ENCODE measurements at regions not wholly inside any gene's neighbourhood (a gene's known extent, or its start where the extent isn't known, plus 50 kb on each side); places are given as distances from the start of the nearest gene placed in this dataset.

DNA sequence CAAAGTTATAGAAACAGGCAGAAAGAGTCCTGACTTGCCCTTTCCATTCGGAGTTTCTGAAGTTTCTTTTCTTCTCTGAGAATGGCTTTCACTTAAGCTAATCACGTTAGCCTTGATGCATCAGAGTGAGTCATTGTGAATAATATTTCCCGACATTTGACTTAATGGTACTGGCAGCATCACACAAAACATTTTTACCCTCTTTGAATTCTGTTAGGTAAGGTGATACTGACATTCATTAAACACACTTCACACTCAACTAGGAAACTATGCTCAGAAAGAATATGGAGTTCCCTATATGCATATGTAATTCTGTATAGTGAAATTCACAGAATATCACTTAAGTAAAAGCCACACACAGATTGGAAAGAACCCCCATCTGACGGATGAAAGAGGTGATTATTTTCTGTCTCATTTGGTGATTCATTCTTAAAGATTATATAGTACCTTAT lies 120.8 kb upstream of the ARHGAP20 start:
- ChIA-PET CTCF (no interaction called here), POLR2A (no interaction called here)
- Histone ChIP-seq H3K27me3 (ENCODE audit: control insufficient read depth, insufficient read depth, low read length) (peaks cover 5% of the 10 kb centered on the region; the same call in 1 of the 2 replicates), H3K4me1 (ENCODE audit: control insufficient read depth, insufficient read depth, low read length) (no peaks in the 10 kb centered on the region), H3K4me3 (ENCODE audit: low read depth in 2 of 2, low read length in 2 of 2) (no peak overlapping the region), H3K27ac (ENCODE audit: low read length) (no peak overlapping the region), H3K9me3 (ENCODE audit: control insufficient read depth, insufficient read depth, low read depth, low read length) (no peaks in the 10 kb centered on the region), H3K36me3 (ENCODE audit: control insufficient read depth, insufficient read depth, low read length) (no peaks in the 10 kb centered on the region)
- intact Hi-C loops (cut with micrococcal nuclease; ENCODE audit: unreplicated experiment) (no loop called here), in situ Hi-C loops (cut with HindIII; ENCODE audit: low pct_unique_long_range_greater_than_20kb, low sequenced_read_pairs) (no loop called here)
- DNase-seq (ENCODE audit: low read depth, low spot score) = no peak
- no TSS peak for BruUV-seq (replicated peaks)
- TF ChIP-seq POLR2AphosphoS5 (IDR thresholded peaks at IDR 0.05; ENCODE audit: low read depth, low read length) (no peak), CTCF (IDR thresholded peaks at IDR 0.05) (no peak), SIN3A (IDR thresholded peaks at IDR 0.05; ENCODE audit: borderline replicate concordance, insufficient read depth, low read depth, low read length) (no peak), TCF7L2 (IDR thresholded peaks at IDR 0.05; ENCODE audit: low read depth, low read length) (no peak)
- TF ChIP-seq, protein P1, sequence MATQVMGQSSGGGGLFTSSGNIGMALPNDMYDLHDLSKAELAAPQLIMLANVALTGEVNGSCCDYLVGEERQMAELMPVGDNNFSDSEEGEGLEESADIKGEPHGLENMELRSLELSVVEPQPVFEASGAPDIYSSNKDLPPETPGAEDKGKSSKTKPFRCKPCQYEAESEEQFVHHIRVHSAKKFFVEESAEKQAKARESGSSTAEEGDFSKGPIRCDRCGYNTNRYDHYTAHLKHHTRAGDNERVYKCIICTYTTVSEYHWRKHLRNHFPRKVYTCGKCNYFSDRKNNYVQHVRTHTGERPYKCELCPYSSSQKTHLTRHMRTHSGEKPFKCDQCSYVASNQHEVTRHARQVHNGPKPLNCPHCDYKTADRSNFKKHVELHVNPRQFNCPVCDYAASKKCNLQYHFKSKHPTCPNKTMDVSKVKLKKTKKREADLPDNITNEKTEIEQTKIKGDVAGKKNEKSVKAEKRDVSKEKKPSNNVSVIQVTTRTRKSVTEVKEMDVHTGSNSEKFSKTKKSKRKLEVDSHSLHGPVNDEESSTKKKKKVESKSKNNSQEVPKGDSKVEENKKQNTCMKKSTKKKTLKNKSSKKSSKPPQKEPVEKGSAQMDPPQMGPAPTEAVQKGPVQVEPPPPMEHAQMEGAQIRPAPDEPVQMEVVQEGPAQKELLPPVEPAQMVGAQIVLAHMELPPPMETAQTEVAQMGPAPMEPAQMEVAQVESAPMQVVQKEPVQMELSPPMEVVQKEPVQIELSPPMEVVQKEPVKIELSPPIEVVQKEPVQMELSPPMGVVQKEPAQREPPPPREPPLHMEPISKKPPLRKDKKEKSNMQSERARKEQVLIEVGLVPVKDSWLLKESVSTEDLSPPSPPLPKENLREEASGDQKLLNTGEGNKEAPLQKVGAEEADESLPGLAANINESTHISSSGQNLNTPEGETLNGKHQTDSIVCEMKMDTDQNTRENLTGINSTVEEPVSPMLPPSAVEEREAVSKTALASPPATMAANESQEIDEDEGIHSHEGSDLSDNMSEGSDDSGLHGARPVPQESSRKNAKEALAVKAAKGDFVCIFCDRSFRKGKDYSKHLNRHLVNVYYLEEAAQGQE (IDR thresholded peaks at IDR 0.05; ENCODE audit: insufficient read depth in 1 of 2, low read depth in 2 of 2, low read length in 1 of 2) = no peak
- ATAC-seq = no peak

DNA sequence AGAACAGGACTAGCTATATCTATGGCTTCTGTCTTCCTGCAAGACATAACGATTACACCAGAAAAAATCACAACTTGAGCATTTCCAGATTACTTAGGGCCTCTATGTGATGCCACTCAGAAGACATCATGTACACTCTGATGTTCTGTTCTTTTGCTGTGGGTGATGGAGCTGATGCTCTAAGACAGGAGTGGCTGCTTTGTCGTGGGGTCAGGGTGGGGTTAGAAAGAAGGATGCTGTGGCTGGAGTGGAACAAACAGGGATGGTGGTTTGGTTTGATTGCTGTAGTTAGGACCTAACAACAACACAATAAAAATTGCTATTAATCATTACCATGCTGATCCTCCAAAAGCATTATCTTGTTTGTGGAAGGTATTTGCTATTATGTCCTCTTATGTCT lies 120.3 kb upstream of the ARHGAP20 start:
- H3K9me3 ChIP-seq (ENCODE audit: control insufficient read depth, insufficient read depth, low read depth, low read length) = no peaks in the 10 kb centered on the region
- no peak for ATAC-seq
- BruUV-seq (replicated peaks) = no TSS peak
- H3K36me3 ChIP-seq (ENCODE audit: control insufficient read depth, insufficient read depth, low read length) = no peaks in the 10 kb centered on the region
- ChIA-PET CTCF (no interaction called here), POLR2A (no interaction called here)
- no peak for DNase-seq (ENCODE audit: low read depth, low spot score)
- no peaks in the 10 kb centered on the region for H3K4me1 ChIP-seq (ENCODE audit: control insufficient read depth, insufficient read depth, low read length)
- no peak for TF ChIP-seq CTCF (IDR thresholded peaks at IDR 0.05)
- no peak for TF ChIP-seq POLR2AphosphoS5 (IDR thresholded peaks at IDR 0.05; ENCODE audit: low read depth, low read length)
- TF ChIP-seq SIN3A (IDR thresholded peaks at IDR 0.05; ENCODE audit: borderline replicate concordance, insufficient read depth, low read depth, low read length) = no peak
- TF ChIP-seq, protein P1 (IDR thresholded peaks at IDR 0.05; ENCODE audit: insufficient read depth in 1 of 2, low read depth in 2 of 2, low read length in 1 of 2) = no peak
- TF ChIP-seq TCF7L2 (IDR thresholded peaks at IDR 0.05; ENCODE audit: low read depth, low read length) = no peak
- in situ Hi-C loops (cut with HindIII; ENCODE audit: low pct_unique_long_range_greater_than_20kb, low sequenced_read_pairs) = no loop called here
- H3K27ac ChIP-seq (ENCODE audit: low read length) = no peak overlapping the region
- H3K4me3 ChIP-seq (ENCODE audit: low read depth in 2 of 2, low read length in 2 of 2) = no peak overlapping the region
- intact Hi-C loops (cut with micrococcal nuclease; ENCODE audit: unreplicated experiment) = no loop called here
- peaks cover 5% of the 10 kb centered on the region; the same call in 1 of the 2 replicates for H3K27me3 ChIP-seq (ENCODE audit: control insufficient read depth, insufficient read depth, low read length)
